Activated naive CD8-positive, alpha-beta T cell treated with anti-CD3 and anti-CD28 coated beads, Interleukin-2, amount 10 ng/mL, durations not matched to agents 7 days and 5 days (primary cell): ENCODE measurements at regions not wholly inside any gene's neighbourhood (a gene's known extent, or its start where the extent isn't known, plus 50 kb on each side); places are given as distances from the start of the nearest gene placed in this dataset.
"Not testable (repeated sequence)": the region's sequence is repeated elsewhere in the genome, so short reads cannot be mapped to it uniquely, and the experiment has no call there.

Source experiments
- ATAC-seq: fragments of 150-1000 bp; cut with Tn5 transposase; one replicate; pipeline ENCODE4 v1.10.0; 2021; ENCODE audit warnings: low read depth, moderate library complexity
- POLR2A ChIA-PET: fragments of 350-600 bp; sonication (Branson Sonifier 250); formaldehyde crosslinking; loops from one replicate; lab custom pipeline; 2021; ENCODE audit warnings: antibody characterized with exemption; lab: Charles Lee
- DNase-seq: peaks from one replicate; pipeline ENCODE4 v3.0.0; 2021
- H3K27ac Mint-ChIP-seq: one replicate; pipeline ENCODE4 v1.8.0; 2022; ENCODE audit warnings: mild to moderate bottlenecking, mixed read lengths
- H3K27me3 Mint-ChIP-seq: one replicate; pipeline ENCODE4 v1.8.0; 2022; ENCODE audit warnings: mild to moderate bottlenecking, moderate library complexity, mixed read lengths
- H3K36me3 Mint-ChIP-seq: one replicate; pipeline ENCODE4 v1.8.0; 2021; ENCODE audit warnings: mild to moderate bottlenecking, mixed read lengths
- H3K4me1 Mint-ChIP-seq: one replicate; pipeline ENCODE4 v1.8.0; 2021; ENCODE audit warnings: mixed read lengths
- H3K4me3 Mint-ChIP-seq: one replicate; pipeline ENCODE4 v1.8.0; 2022; ENCODE audit warnings: mild to moderate bottlenecking, moderate library complexity, mixed read lengths
- H3K9me3 Mint-ChIP-seq: one replicate; pipeline ENCODE4 v1.8.0; 2021; ENCODE audit warnings: mixed read lengths

GRCh38 chr19:28065026-28065425, 1147.9 kb downstream of the UQCRFS1 start:
- H3K36me3 Mint-ChIP-seq = no peaks in the 10 kb centered on the region
- peaks cover 4% of the 10 kb centered on the region for H3K9me3 Mint-ChIP-seq
- no peaks in the 10 kb centered on the region for H3K4me1 Mint-ChIP-seq
- ATAC-seq (no peak), DNase-seq (no peak)
- H3K27me3 Mint-ChIP-seq = no peaks in the 10 kb centered on the region
- no peak overlapping the region for H3K4me3 Mint-ChIP-seq
- no peak overlapping the region for H3K27ac Mint-ChIP-seq
- POLR2A ChIA-PET = no interaction called here

- Mint-ChIP-seq H3K36me3 (no peaks in the 10 kb centered on the region), H3K27ac (no peak overlapping the region), H3K4me1 (no peaks in the 10 kb centered on the region), H3K9me3 (peaks cover 4% of the 10 kb centered on the region), H3K27me3 (no peaks in the 10 kb centered on the region), H3K4me3 (no peak overlapping the region)
- no peak for DNase-seq
- ATAC-seq = no peak
- POLR2A ChIA-PET = no interaction called here
Observed at GRCh38 chr19:28063702-28064101, 1149.2 kb downstream of the UQCRFS1 start.

GRCh38 chr19:28061111-28061510, 1151.8 kb downstream of the UQCRFS1 start:
- Mint-ChIP-seq H3K36me3 (no peaks in the 10 kb centered on the region), H3K27ac (no peak overlapping the region), H3K4me1 (no peaks in the 10 kb centered on the region), H3K4me3 (no peak overlapping the region), H3K27me3 (no peaks in the 10 kb centered on the region), H3K9me3 (peaks cover 6% of the 10 kb centered on the region)
- POLR2A ChIA-PET = no interaction called here
- DNase-seq = no peak
- ATAC-seq = no peak

GRCh38 chr19:28057026-28057425, 1155.9 kb downstream of the UQCRFS1 start:
- DNase-seq, H3K36me3 Mint-ChIP-seq, H3K4me3 Mint-ChIP-seq, H3K27me3 Mint-ChIP-seq, POLR2A ChIA-PET, H3K4me1 Mint-ChIP-seq, ATAC-seq, H3K27ac Mint-ChIP-seq: not testable (repeated sequence)
- peaks cover 16% of the 10 kb centered on the region for H3K9me3 Mint-ChIP-seq

- H3K27me3 Mint-ChIP-seq = no peaks in the 10 kb centered on the region
- H3K4me1 Mint-ChIP-seq = no peaks in the 10 kb centered on the region
- H3K4me3 Mint-ChIP-seq = no peak overlapping the region
- H3K9me3 Mint-ChIP-seq = peaks cover 18% of the 10 kb centered on the region
- DNase-seq (no peak), ATAC-seq (no peak)
- no peaks in the 10 kb centered on the region for H3K36me3 Mint-ChIP-seq
- H3K27ac Mint-ChIP-seq = no peak overlapping the region
- POLR2A ChIA-PET = no interaction called here
Observed at GRCh38 chr19:28051047-28051446, 1161.9 kb downstream of the UQCRFS1 start.

GRCh38 chr19:28049875-28050274, 1163.1 kb downstream of the UQCRFS1 start:
- Mint-ChIP-seq H3K27me3 (no peaks in the 10 kb centered on the region), H3K9me3 (peaks cover 14% of the 10 kb centered on the region), H3K36me3 (no peaks in the 10 kb centered on the region), H3K4me1 (no peaks in the 10 kb centered on the region), H3K27ac (no peak overlapping the region), H3K4me3 (no peak overlapping the region)
- ATAC-seq (no peak), DNase-seq (no peak)
- POLR2A ChIA-PET = no interaction called here

- no peak overlapping the region for H3K27ac Mint-ChIP-seq
- no peak for DNase-seq
- no peak overlapping the region for H3K4me3 Mint-ChIP-seq
- no peak for ATAC-seq
- no peaks in the 10 kb centered on the region for H3K4me1 Mint-ChIP-seq
- H3K27me3 Mint-ChIP-seq = no peaks in the 10 kb centered on the region
- H3K9me3 Mint-ChIP-seq = peaks cover 7% of the 10 kb centered on the region
- POLR2A ChIA-PET = no interaction called here
- no peaks in the 10 kb centered on the region for H3K36me3 Mint-ChIP-seq
Observed at GRCh38 chr19:28046932-28047331, 1166.0 kb downstream of the UQCRFS1 start.

- no peaks in the 10 kb centered on the region for H3K27me3 Mint-ChIP-seq
- POLR2A ChIA-PET = no interaction called here
- DNase-seq (no peak), ATAC-seq (no peak)
- H3K27ac Mint-ChIP-seq = no peak overlapping the region
- H3K4me3 Mint-ChIP-seq = no peak overlapping the region
- H3K36me3 Mint-ChIP-seq = no peaks in the 10 kb centered on the region
- H3K9me3 Mint-ChIP-seq = peaks cover 5% of the 10 kb centered on the region
- no peaks in the 10 kb centered on the region for H3K4me1 Mint-ChIP-seq
Observed at GRCh38 chr19:28045621-28046020, 1167.3 kb downstream of the UQCRFS1 start.

- Mint-ChIP-seq H3K36me3 (no peaks in the 10 kb centered on the region), H3K4me1 (no peaks in the 10 kb centered on the region), H3K27ac (no peak overlapping the region), H3K27me3 (no peaks in the 10 kb centered on the region), H3K4me3 (no peak overlapping the region), H3K9me3 (peaks cover 5% of the 10 kb centered on the region)
- DNase-seq (no peak), ATAC-seq (no peak)
- POLR2A ChIA-PET = no interaction called here
Observed at GRCh38 chr19:28044477-28044876, 1168.5 kb downstream of the UQCRFS1 start.

GRCh38 chr19:28042516-28042915, 1170.4 kb downstream of the UQCRFS1 start:
- H3K27me3 Mint-ChIP-seq = no peaks in the 10 kb centered on the region
- no peak overlapping the region for H3K27ac Mint-ChIP-seq
- H3K36me3 Mint-ChIP-seq = no peaks in the 10 kb centered on the region
- POLR2A ChIA-PET = no interaction called here
- H3K4me3 Mint-ChIP-seq = no peak overlapping the region
- no peaks in the 10 kb centered on the region for H3K4me1 Mint-ChIP-seq
- peaks cover 3% of the 10 kb centered on the region for H3K9me3 Mint-ChIP-seq
- ATAC-seq (no peak), DNase-seq (no peak)

GRCh38 chr19:28039677-28040381, 1173.1 kb downstream of the UQCRFS1 start:
- DNase-seq = no peak
- Mint-ChIP-seq H3K36me3 (no peaks in the 10 kb centered on the region), H3K9me3 (peaks cover 3% of the 10 kb centered on the region), H3K27me3 (no peaks in the 10 kb centered on the region), H3K27ac (no peak overlapping the region), H3K4me3 (no peak overlapping the region), H3K4me1 (no peaks in the 10 kb centered on the region)
- POLR2A ChIA-PET = no interaction called here
- no peak for ATAC-seq

GRCh38 chr19:28037186-28037585, 1175.8 kb downstream of the UQCRFS1 start:
- POLR2A ChIA-PET = no interaction called here
- H3K9me3 Mint-ChIP-seq = peaks cover 7% of the 10 kb centered on the region
- no peaks in the 10 kb centered on the region for H3K4me1 Mint-ChIP-seq
- H3K36me3 Mint-ChIP-seq = no peaks in the 10 kb centered on the region
- H3K27me3 Mint-ChIP-seq = no peaks in the 10 kb centered on the region
- DNase-seq = no peak
- no peak for ATAC-seq
- no peak overlapping the region for H3K27ac Mint-ChIP-seq
- H3K4me3 Mint-ChIP-seq = no peak overlapping the region

- Mint-ChIP-seq H3K27ac (no peak overlapping the region), H3K4me1 (no peaks in the 10 kb centered on the region), H3K27me3 (no peaks in the 10 kb centered on the region), H3K4me3 (no peak overlapping the region), H3K36me3 (no peaks in the 10 kb centered on the region), H3K9me3 (peaks cover 9% of the 10 kb centered on the region)
- ATAC-seq = no peak
- no peak for DNase-seq
- POLR2A ChIA-PET = no interaction called here
Observed at GRCh38 chr19:28036486-28036885, 1176.5 kb downstream of the UQCRFS1 start.

GRCh38 chr19:28034936-28035335, 1178.0 kb downstream of the UQCRFS1 start:
- H3K4me1 Mint-ChIP-seq = no peaks in the 10 kb centered on the region
- POLR2A ChIA-PET = no interaction called here
- H3K27ac Mint-ChIP-seq = no peak overlapping the region
- H3K4me3 Mint-ChIP-seq = no peak overlapping the region
- no peak for DNase-seq
- H3K9me3 Mint-ChIP-seq = peaks cover 9% of the 10 kb centered on the region
- H3K36me3 Mint-ChIP-seq = no peaks in the 10 kb centered on the region
- no peak for ATAC-seq
- no peaks in the 10 kb centered on the region for H3K27me3 Mint-ChIP-seq
